KMS-11 (cell line): ENCODE measurements at regions not wholly inside any gene's neighbourhood (a gene's known extent, or its start where the extent isn't known, plus 50 kb on each side); places are given as distances from the start of the nearest gene placed in this dataset.
"Not testable (repeated sequence)": the region's sequence is repeated elsewhere in the genome, so short reads cannot be mapped to it uniquely, and the experiment has no call there.

ENCODE experiments used
- H2AFZ ChIP-seq: fragments of 200-600 bp; sonication (generic); 2 replicates; pipeline ENCODE4 v1.6.1; 2016; ENCODE audit warnings: antibody characterized with exemption, mixed run types, low read depth
- H3K27ac ChIP-seq: fragments of 200-600 bp; sonication (generic); 2 replicates; pipeline ENCODE4 v1.6.1; 2016; ENCODE audit warnings: mild to moderate bottlenecking, mixed run types
- H3K27me3 ChIP-seq: fragments of 200-600 bp; sonication (generic); 2 replicates; pipeline ENCODE4 v1.6.1; 2017; ENCODE audit warnings: mild to moderate bottlenecking, low read depth, mixed run types, moderate library complexity; ENCODE audit not compliant: insufficient read depth
- H3K36me3 ChIP-seq: fragments of 200-600 bp; sonication (generic); 2 replicates; pipeline ENCODE4 v1.6.1; 2017; ENCODE audit warnings: mild to moderate bottlenecking, mixed run types; ENCODE audit not compliant: insufficient read depth
- H3K4me1 ChIP-seq: fragments of 200-600 bp; sonication (generic); 2 replicates; pipeline ENCODE4 v1.6.1; 2016; ENCODE audit warnings: mild to moderate bottlenecking, low read depth, mixed run types; ENCODE audit not compliant: poor library complexity, severe bottlenecking
- H3K4me2 ChIP-seq: fragments of 200-600 bp; sonication (generic); 2 replicates; pipeline ENCODE4 v1.7.0; 2016; ENCODE audit warnings: mild to moderate bottlenecking, mixed run types
- H3K4me3 ChIP-seq: fragments of 200-600 bp; sonication (generic); IDR thresholded peaks from 2 replicates; pipeline ENCODE4 v1.6.1; 2017; ENCODE audit warnings: low read depth, low read length, mixed read lengths; ENCODE audit not compliant: insufficient read depth
- H3K79me2 ChIP-seq: fragments of 200-600 bp; sonication (generic); 2 replicates; pipeline ENCODE4 v1.6.1; 2016; ENCODE audit warnings: low read depth, mixed run types; ENCODE audit not compliant: insufficient read depth
- H3K9ac ChIP-seq: fragments of 200-600 bp; sonication (generic); 2 replicates; pipeline ENCODE4 v1.6.1; 2016; ENCODE audit warnings: mild to moderate bottlenecking, mixed run types
- H4K20me1 ChIP-seq: fragments of 200-600 bp; sonication (generic); 2 replicates; pipeline ENCODE4 v1.6.1; 2016; ENCODE audit warnings: mild to moderate bottlenecking, mixed run types; ENCODE audit not compliant: insufficient read depth
- CTCF ChIP-seq: fragments of 200-600 bp; sonication (generic); conservative IDR thresholded peaks from 2 replicates; pipeline ENCODE4 v1.6.1; 2017; ENCODE audit warnings: low read depth, mild to moderate bottlenecking, antibody characterized with exemption, low read length, moderate library complexity, mixed read lengths

GRCh38 chr7:123270570-123270969, 70.8 kb upstream of the SLC13A1 start:
- Histone ChIP-seq H3K27ac (no peak overlapping the region), H3K79me2 (no peaks in the 10 kb centered on the region), H3K4me1 (no peaks in the 10 kb centered on the region), H2AFZ (no peak overlapping the region), H3K4me3 (no peak overlapping the region), H3K36me3 (no peaks in the 10 kb centered on the region), H3K27me3 (no peaks in the 10 kb centered on the region), H3K9ac (no peak overlapping the region), H4K20me1 (no peaks in the 10 kb centered on the region), H3K4me2 (no peak overlapping the region)
- TF ChIP-seq CTCF: no peak

- H4K20me1 ChIP-seq: no peaks in the 10 kb centered on the region
- H3K4me3 ChIP-seq: no peak overlapping the region
- H2AFZ ChIP-seq: no peak overlapping the region
- H3K27ac ChIP-seq: no peak overlapping the region
- H3K27me3 ChIP-seq: no peaks in the 10 kb centered on the region
- no peaks in the 10 kb centered on the region for H3K4me1 ChIP-seq
- H3K36me3 ChIP-seq: no peaks in the 10 kb centered on the region
- H3K79me2 ChIP-seq: no peaks in the 10 kb centered on the region
- no peak overlapping the region for H3K4me2 ChIP-seq
- TF ChIP-seq CTCF: no peak
- no peak overlapping the region for H3K9ac ChIP-seq
Measured at GRCh38 chr7:123265853-123266252, 66.1 kb upstream of the SLC13A1 start.

- H3K9ac ChIP-seq, H3K79me2 ChIP-seq: not testable (repeated sequence)
Measured at GRCh38 chr7:123264820-123265219, 65.1 kb upstream of the SLC13A1 start.

GRCh38 chr7:123260428-123260960, 60.7 kb upstream of the SLC13A1 start:
- Histone ChIP-seq H2AFZ (no peak overlapping the region), H3K4me3 (no peak overlapping the region), H3K27ac (no peak overlapping the region), H3K9ac (no peak overlapping the region), H4K20me1 (no peaks in the 10 kb centered on the region), H3K4me2 (no peak overlapping the region), H3K4me1 (no peaks in the 10 kb centered on the region), H3K27me3 (no peaks in the 10 kb centered on the region), H3K79me2 (no peaks in the 10 kb centered on the region), H3K36me3 (no peaks in the 10 kb centered on the region)
- no peak for TF ChIP-seq CTCF

More at GRCh38 chr7:123264820-123265219, 65.1 kb upstream of the SLC13A1 start:
- H3K4me1 ChIP-seq, H4K20me1 ChIP-seq, H3K27ac ChIP-seq, H3K36me3 ChIP-seq, H3K4me2 ChIP-seq, H3K4me3 ChIP-seq, H2AFZ ChIP-seq, H3K27me3 ChIP-seq: not testable (repeated sequence)

GRCh38 chr7:123259759-123260158, 60.0 kb upstream of the SLC13A1 start:
- TF ChIP-seq CTCF: no peak
- H3K4me2 ChIP-seq: no peak overlapping the region
- no peak overlapping the region for H2AFZ ChIP-seq
- H3K4me3 ChIP-seq: no peak overlapping the region
- H3K9ac ChIP-seq: no peak overlapping the region
- H3K79me2 ChIP-seq: no peaks in the 10 kb centered on the region
- no peak overlapping the region for H3K27ac ChIP-seq
- H3K27me3 ChIP-seq: no peaks in the 10 kb centered on the region
- H3K36me3 ChIP-seq: no peaks in the 10 kb centered on the region
- no peaks in the 10 kb centered on the region for H3K4me1 ChIP-seq
- no peaks in the 10 kb centered on the region for H4K20me1 ChIP-seq
